Astrocyte of the hippocampus (primary cell): ENCODE measurements at regions not wholly inside any gene's neighbourhood (a gene's known extent, or its start where the extent isn't known, plus 50 kb on each side); places are given as distances from the start of the nearest gene placed in this dataset.

Source experiments
- DNase-seq: peaks from one replicate; pipeline ENCODE4 v3.0.0; 2011; ENCODE audit warnings: low read depth, low spot score

DNA sequence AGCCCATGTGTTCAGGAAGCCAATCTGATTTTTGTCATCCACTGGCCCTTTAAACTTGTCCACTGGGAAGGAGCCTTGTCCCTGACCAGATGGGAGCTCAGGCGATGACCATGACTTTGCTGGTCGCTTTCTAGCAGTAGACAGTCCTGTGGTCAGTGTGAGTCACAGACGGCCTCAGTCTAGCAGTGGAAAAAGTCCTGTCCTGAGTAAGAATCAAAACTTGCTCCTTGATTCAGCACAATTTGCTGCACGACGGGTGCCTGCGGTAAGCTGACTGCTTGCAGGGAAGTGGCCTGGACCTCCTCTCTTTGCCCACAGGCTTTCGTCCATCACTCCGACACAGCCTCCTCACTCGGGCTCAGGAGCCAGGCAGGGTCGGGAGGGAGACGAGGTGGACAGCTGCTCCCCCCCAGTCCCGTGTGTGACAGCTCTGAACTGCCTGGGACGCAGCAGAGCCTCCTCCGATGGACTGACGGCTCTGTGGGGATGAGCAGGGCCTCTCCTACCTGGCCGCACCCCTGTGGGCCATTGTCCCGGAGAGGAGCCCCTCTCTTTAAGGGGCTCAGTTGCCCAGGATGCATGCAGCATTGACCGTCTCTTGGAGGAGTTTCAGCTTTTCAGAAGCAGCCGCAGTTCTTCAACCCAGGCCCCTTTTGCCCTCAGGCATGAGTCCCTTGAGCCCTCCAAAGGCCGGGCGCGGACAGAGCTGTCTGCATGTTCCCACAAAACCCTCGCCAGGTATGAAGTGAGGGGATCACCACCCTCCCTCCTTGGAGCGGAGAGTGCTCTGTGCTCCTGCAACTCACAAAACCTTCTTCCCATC is 209.2 kb downstream of the ANKRD60 start:
- DNase-seq: peak; percentile 81

DNA sequence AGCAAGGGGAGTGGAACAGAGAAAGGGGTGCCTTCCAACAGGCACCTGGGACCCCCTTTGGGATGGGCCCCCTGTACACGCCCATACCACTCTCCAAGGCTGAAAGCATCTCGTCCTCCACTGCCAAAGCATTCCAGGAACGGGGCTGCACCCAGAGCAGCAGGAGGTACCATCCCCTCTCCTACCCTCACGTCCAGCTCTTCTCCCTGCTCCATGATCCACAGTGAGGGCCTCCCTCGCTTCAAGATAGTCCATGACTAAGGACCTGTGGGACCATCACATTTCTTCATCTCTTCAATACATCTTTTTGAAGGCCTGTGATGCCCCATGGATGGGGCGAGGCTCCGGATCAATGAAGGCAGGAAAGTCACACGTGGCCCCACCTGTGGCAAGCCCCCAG is 209.9 kb downstream of the ANKRD60 start:
- DNase-seq: no peak

DNA sequence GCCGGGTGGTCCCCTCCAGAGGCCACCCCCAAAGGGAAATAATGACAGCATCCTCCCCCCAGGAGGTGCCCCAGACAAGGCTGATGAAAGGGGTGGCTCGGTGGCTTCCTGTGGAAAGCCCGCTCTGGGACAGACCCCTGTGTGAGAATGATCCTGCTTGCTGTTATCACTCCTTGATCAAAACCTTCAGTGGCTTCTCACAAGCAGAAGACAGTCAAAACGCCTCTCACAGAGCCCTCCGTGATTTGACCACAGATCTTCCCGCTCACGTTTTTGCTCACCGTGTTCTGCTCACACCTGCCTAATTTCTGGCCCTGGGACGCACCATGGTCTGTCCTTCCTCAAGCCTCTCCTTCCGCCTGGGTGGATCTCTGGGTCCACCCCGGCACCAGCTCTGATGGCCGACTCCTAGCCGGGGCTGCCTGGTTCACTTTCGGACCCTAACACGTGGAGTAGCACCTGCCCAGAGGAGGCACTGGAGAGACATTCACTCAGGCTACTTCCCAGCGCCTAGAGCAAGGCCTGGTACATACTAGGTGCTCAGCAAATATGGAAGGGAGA is 210.4 kb downstream of the ANKRD60 start:
- DNase-seq: no peak

DNA sequence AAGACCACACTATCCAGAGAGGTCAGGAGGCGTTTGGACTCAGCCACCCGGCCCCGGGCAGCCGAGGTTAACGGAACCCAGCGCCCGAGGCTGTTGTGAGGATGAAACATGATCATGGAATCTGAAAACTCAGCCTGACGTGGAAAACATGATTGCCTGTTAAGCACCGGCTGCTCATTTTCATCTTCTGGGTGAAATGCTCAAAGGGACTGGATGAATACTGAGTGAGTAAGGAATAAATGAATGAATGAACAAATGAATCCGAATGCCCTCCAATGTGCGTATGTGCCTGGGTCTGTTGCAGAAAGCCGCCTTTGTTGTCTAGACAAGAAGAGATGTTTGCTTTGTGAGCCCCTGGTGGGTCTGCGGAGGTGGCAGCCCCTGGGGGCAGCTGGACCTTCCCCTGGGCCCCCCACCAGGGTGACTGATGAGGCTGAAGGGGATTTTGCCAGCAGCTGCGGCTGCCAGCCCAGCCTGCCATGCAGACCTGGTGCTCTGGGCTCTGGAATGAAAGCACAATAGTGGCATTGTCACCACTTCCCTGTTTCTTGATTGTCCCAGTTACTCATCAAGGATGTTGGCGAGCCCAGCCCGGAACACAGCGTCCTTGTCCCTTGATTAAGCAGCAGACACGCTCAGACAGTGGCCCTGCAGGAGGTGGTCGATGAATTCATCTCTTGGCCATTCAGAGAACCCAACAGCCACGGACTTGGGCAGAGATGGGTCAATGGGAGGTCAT is 211.1 kb downstream of the ANKRD60 start:
- peak; percentile 85 for DNase-seq

DNA sequence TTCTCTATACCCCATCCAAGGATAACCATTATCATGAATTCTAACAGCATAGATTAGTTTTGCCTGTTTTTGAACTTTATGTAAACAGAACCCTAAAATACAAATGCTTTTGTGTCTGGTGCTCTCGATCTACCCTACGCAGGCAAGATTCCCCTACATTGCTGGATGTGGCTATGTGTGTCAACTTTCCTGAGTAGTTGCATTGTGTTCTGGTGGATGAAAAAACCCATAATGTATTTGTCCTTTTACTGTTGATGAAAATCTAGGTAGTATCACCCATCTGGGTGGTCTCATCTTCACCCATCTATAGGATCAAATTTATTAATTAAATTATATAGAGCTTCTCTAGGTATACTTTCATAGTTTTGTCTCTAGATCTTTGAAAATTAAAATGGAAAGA is 211.7 kb downstream of the ANKRD60 start:
- no peak for DNase-seq

DNA sequence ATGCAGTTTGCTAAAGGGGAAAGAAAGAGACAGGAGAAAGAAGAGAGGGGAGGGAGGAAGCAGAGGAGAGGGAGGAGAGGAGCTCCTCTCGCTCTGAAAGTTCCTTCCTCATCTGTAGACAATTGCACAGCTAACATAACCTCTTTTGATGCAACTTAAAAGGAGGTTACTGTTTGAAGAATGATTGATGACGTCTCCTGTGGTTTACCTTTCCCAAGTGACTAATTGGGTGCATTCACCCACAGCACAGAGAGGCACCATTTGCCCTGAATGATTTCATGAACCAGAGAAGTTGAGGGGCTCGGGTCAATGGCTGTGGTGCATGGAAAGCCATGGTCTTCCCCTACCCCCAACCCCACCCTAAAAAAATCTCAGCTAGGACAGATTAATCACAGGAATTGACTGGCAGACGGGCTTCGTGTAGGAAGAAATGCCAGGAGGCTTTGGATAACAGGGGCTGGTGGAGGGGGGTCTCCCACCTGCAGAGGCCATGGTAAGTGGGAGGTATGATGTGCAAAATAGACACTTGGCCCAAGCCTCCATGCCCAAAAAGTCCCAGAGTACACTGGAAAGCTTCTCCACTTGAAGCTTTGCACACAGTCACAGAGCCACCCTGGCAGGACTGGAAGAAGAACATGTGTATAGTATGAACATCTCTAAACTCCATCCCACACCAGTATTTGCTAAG is 213.7 kb downstream of the ANKRD60 start:
- peak; percentile 61 for DNase-seq

DNA sequence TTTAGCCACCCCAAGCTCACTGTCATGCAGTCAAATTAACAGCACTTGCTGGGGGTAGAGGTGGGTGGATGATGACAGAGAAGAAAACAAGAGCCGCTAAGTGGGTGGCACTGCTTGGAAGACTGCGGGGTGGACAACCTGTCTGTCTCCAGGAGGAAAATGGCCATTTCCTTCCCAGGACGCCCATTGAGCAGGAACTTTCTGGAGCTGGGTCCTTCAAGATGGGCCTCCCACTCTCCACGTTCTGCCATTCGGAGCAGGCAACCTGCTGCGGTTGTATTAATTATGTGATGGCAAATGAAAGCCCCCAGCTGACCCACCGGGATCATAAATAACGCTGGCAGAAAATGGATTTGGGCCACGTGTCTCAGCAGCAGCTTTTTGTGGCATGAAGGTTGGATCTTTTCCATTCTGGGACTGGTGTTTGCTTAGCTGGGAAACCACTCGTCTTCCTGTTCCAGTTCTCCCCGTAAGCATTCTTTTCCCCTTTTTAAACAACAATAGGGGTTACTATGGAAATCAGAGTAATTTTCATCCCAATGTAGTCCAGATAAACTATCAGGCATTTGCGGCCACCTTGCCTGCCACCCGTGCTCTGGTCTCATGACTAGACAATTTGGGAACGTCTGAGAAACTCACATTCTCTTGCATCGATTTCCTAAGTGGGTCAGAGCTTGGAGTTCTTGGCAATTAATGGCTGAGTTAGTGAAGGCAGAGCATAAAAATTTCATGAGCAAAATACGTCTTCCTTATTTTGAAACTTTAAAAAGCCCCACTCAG is 215.5 kb downstream of the ANKRD60 start:
- peak; percentile 57 for DNase-seq

DNA sequence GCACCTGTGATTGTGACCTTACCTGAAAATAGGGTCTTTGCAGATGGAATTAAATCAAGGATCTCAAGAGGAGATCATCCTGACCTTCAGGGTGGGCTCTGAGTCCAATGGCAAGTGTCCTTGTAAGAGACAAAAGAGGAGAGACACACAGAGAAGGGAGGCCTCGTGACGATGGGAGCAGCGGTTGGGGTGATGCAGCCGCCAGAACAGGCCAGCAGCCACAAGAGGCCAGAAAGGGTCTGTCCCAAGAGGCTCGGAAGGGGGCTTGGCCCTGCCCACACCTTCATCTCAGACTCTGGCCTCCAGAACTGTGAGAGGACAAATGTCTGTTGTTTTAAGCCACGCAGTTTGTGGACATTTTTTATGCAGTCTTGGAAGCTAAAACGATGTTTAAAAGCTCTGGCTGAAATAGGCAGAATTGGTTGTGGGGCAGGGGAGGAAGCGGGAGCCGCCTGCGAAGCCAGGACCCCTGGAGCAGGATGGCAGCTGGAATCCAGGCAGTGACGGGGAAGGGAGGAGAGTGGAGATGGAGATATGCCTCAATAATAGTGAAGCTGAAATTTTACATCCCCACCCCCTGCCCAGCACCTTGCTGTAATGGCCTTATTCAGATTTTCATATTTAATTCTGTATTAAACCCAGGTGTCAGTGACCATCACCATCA is 216.4 kb downstream of the ANKRD60 start:
- DNase-seq: no peak

DNA sequence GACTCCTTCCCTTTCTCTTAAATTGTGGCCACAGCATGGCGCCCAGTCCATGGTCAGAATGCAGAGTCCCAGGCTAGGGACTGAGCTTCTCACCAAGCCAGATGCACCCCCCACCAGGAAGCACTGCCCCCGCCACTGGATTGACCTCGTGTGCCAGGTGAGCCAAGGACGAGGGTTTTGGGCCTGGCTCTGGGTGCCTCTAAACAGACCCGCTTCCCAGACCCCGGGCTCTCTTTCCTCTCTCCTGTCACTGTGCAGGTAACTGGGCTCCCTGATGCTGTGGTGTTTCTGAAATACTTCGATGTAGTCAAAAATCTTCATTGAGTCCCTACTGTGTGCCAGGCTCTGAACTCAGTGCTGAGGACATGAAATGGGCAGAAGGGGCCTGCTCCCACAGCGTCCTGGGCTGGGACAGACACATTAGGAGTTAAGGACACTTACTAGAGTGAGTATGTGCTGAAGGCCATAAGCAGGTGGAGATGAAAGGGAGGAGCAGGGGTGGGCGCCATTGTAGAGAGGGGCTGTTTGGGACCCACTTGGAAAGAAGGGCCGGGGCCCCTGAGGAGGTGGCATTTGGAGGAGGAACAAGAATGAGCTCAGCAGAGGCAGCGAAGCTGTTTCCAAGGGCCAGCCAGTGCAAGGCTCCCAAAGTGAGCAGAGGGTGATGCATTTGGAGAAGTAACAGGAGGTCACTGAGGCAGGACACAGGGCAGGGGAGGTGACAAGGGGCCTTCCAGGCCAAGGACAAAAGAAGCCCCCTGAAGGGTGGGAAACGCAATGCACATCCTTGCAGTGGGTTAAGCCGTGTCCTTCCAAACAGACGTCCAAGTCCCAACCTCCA is 217.1 kb downstream of the ANKRD60 start:
- no peak for DNase-seq

DNA sequence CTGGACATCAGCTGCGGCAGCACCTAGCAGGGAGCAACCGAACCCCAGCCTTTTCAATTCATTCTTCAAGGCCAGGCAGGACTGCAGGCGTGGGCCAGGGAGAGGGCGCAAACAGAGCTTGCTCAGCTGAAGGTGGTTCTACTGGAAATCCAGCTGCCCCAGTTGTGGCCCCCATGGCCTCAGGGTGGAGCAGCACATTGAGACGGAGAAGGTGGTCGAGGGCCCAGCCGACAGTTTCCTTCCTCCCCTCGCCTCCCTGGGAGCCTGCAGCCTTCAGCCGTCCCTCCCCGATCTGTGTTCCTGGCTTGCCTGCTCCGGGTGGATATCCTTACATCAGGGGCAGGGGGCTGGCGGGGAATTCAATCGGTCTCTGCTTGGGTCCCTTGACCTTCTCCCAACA is 217.8 kb downstream of the ANKRD60 start:
- no peak for DNase-seq

DNA sequence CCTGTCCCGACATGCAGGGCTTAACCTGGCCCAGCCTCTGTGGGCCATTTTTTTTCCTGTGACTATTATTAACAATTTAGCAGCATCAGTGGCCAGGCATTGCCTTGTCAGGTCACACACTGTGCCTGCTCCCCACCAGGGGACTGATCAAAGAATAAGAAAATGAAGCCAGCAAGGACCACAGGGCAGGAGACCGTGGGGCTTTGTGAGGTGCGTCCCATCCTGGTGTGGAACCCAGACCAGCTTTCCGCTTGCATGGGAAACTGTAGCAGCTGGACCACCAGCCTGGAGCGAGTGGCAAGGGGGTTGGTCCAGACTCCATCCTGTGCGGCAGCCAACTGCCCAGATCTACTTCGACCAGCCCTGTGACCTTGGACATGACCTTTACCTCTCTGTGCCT is 218.3 kb downstream of the ANKRD60 start:
- no peak for DNase-seq

DNA sequence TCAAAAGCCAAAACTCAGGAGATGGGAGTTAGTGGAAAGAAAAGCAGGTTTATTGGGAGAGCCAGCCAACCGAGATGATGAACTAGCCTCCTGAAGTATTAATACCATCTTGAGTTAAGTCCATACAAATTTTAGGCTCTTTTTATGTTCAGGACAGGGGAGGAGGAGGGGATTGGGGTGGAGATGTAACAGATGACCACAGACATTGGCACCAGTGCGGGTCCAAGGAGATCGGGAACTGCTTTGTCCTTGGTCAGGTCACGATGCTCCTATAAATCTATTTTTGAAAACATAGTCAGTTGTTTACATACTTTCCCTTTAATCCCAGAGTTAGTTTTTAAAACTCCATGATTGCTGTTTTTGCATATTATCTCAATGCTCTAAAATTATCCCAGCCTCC is 219.6 kb downstream of the ANKRD60 start:
- DNase-seq: no peak

DNA sequence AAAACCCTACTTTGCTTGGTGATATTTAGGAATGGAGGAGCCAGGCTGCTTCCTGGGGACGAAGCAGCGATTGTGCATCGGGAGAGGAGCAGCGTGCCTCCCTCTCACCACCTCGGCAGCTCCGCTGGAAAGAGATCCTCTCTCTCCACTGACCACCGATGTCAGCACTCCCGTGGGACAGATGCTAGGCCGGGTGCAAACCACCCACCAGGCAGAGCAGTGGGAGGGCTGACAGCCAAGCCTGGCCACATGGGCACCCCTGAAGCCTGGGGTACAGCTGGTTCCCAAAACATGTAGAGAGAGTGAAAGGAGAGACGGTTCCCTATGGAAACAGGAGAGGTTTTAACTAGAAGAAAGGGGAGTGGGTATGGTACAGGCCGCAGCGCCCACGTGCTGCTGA is 220.0 kb downstream of the ANKRD60 start:
- DNase-seq: no peak

DNA sequence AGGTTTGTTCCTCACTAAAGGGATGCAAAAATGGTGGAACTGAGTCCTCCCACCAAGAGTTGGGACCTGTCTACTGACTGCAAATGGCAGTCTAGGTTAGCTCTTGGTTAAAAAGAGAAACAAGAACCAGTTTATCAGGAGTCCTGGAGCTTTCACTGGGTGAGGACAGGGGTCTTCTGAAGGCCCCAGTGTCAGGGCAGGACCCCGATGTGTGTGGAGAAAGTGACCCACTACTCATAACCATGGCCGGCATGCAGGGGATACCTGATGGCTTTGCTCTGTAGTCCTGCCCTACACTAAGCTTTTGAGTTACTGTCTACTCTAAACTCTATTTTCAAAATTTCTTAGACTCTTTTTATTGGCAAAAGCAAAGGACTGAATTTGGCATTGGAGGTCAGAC is 220.5 kb downstream of the ANKRD60 start:
- DNase-seq: no peak

DNA sequence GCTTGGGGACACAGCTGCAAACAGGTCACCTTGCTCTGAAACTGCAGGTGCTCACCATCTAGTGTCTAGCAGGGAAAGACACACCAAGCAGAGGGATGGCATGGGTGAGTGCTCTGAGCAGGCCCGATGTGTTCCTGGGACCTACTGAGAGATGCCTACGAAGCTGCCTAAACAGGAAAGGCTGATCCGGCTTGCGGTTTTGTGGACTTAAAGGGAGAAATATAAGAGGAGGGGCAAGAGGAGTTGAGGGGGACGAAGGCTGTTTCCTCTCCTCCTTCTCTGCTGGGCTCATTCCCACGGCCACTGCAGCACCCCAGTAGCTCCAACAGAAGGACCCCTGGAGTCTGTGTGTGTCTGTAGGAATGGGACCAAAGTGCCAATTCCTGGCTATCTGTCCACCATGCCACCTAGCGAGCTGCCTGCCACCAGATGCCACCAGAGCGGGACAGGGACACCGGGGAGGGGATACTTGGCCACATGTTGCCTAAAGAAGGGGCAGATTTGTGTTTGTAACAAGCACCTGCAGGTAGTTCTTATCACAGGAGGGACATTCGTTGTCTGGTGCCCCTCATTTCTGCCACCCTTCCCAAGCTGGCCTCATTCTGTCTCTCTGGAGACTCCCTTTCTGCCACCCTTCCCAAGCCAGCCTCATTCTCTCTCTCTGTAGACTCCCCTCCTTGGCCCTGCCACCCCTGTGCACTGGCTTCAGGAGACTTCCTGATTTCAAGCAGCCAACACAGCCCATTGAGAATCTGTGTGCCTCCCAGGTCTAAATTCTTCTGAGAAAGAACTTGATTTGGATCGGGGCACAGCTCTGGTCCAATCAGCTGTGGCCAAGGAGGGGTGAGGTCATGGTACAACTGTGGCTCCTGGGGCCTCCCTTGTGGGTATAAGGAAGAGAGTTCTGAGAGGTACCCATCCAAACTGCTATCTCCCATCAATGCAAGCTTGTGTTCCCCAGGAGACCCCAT is 221.8 kb downstream of the ANKRD60 start:
- DNase-seq: no peak

DNA sequence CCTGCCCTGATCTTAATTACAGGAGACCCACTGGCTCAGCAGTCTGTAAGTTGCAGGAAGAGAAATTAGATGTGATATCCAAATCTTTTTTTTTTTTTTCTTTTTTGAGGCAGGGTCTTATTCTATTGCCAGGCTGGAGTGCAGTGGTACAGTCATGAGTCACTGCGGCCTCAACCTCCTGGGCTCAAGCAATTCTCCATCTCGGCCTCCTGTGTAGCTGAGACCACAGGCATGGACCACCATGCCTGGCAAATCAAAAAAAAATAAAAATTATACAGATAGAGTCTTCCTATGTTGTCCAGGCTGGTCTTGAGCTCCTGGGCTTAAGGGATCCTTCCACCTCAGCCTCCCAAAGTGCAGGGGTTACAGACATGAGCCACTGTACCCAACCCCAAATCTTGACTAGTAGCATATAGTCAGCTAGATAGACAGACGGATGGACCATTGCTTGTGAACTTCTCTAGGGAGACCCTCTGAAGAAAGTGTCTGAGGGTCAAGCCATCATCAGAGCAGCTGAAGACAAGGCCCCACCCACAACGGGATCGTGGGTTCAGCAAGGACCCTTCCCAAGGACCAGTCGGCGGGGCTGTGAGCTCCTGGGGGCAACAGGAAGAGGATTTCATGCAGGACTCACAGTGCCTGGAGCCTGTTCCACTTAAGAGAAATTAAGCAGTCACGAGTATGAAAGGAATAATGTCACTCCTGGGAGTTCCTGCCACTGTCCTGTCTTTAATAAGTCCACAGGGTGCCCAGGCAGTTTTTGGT is 222.7 kb downstream of the ANKRD60 start:
- DNase-seq: no peak

DNA sequence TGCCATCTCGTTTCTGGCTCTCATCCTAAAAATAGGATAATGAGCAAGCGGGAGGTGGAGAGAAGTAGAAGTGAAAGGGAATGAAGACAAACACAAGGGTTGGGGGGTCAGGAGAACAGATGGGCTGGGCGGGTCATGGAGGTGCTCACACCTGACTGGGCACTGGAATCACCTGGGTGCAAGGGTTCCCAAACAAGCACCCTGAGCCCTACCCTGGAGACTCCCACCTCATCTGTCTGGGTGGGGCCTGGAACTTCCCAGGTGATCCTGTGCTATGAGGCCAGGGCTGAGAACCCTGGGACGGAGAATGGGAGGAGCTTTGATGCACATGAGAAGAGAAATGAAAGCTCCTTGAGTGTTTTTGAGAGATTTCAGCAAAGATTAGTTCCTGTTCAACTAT is 223.6 kb downstream of the ANKRD60 start:
- no peak for DNase-seq

DNA sequence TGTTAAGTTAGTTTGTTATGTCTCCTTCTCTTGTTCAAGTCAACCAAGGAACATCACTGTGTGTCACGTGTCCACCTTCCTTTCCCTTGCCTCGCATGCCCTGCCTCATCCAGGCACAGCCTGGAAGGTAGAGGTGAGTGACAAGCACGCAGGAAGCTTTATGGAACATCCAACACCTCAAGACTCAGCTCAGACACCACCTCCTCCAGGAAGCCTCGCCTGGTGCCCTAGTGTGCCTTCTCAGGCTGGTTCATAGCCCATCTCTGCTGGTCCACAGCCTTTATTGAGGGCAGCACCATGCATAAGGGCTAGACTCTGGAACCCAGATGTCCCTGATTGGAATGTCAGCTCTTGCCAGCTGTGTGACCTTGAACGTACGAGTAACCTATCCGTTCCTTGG is 224.3 kb downstream of the ANKRD60 start:
- DNase-seq: no peak
